GM18517 (cell line): ENCODE measurements at regions not wholly inside any gene's neighbourhood (a gene's known extent, or its start where the extent isn't known, plus 50 kb on each side); places are given as distances from the start of the nearest gene placed in this dataset.
"Not testable (repeated sequence)": the region's sequence is repeated elsewhere in the genome, so short reads cannot be mapped to it uniquely, and the experiment has no call there.

Source experiments
- ATAC-seq: cut with Tn5 transposase; IDR thresholded peaks from one replicate; pipeline ENCODE4 v1.9.1; 2021; ENCODE audit warnings: mild to moderate bottlenecking, moderate library complexity; ENCODE audit not compliant: unreplicated experiment

- ATAC-seq, result no peak
Observed at GRCh38 chr2:192971981-192972380, 777.2 kb upstream of the TMEFF2 start.

GRCh38 chr2:192969055-192969454 is 774.3 kb upstream of the TMEFF2 start:
- no peak for ATAC-seq

GRCh38 chr2:192960945-192961344 is 766.2 kb upstream of the TMEFF2 start:
- no peak for ATAC-seq

- not testable (repeated sequence) for ATAC-seq
Observed at GRCh38 chr2:192958615-192959014, 763.9 kb upstream of the TMEFF2 start.

GRCh38 chr2:192957425-192957824 is 762.7 kb upstream of the TMEFF2 start:
- no peak for ATAC-seq

DNA sequence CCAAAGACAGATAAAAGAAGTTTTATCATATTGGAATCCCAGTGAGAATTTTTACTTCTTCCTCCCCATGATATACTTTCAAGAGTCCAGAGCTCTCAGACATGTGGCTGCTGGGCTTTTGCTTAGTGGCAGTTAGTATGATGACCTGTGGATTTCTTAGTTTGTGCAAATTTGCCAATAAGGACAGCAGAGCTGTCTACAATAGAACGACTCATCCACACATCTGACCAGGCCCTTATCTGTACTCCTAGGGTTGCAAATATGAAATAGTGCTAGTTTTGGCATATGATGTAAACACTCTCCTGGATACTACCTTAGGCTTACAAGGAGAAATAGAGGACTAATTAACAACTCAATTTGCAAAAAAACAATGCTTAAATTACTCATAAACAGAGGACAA is 758.4 kb upstream of the TMEFF2 start:
- no peak for ATAC-seq

- no peak for ATAC-seq
Observed at GRCh38 chr2:192952245-192952644, 757.5 kb upstream of the TMEFF2 start.

GRCh38 chr2:192948316-192948715 is 753.6 kb upstream of the TMEFF2 start:
- ATAC-seq, result no peak

GRCh38 chr2:192947352-192947751 is 752.6 kb upstream of the TMEFF2 start:
- ATAC-seq, result no peak

GRCh38 chr2:192940767-192941166 is 746.0 kb upstream of the TMEFF2 start:
- ATAC-seq, result no peak

GRCh38 chr2:192932376-192932775 is 737.6 kb upstream of the TMEFF2 start:
- ATAC-seq, result no peak

DNA sequence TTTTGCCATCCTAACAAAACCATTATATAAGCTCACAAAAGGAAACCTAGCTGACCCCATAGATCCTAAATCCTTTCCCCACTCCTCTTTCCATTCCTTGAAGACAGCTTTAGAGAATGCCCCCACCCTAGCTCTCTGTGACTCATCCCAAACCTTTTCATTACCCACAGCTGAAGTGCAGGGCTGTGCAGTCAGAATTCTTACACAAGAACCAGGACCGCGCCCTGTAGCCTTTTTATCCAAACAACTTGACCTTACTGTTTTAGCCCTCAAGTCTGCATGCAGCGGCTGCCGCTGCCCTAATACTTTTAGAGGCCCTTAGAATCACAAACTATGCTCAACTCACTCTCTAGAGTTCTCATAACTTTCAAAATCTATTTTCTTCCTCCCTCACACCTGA is 726.9 kb upstream of the TMEFF2 start:
- not testable (repeated sequence) for ATAC-seq

GRCh38 chr2:192901446-192901845 is 706.7 kb upstream of the TMEFF2 start:
- no peak for ATAC-seq

- ATAC-seq, result no peak
Observed at GRCh38 chr2:192899466-192899865, 704.7 kb upstream of the TMEFF2 start.

- not testable (repeated sequence) for ATAC-seq
Observed at GRCh38 chr2:192893976-192894375, 699.2 kb upstream of the TMEFF2 start.

GRCh38 chr2:192888109-192888508 is 693.4 kb upstream of the TMEFF2 start:
- no peak for ATAC-seq

DNA sequence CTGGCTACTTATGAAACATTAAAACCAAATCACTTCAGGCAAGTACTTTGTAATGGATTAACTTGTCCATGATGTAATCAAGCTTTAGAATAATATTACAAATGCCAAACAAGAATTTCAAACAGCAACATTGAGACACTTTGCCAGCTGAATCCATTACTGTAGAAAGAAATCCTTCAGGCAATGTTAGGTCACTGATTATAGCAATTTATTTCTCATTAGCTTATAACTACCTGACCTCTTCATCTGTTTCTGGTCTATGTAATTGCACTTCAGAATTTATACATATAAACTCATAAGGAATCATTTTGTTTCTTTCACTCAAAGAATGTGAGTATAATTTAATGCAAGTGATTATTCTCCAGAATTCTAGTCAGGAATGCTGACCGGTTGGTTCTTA is 692.6 kb upstream of the TMEFF2 start:
- ATAC-seq, result no peak

DNA sequence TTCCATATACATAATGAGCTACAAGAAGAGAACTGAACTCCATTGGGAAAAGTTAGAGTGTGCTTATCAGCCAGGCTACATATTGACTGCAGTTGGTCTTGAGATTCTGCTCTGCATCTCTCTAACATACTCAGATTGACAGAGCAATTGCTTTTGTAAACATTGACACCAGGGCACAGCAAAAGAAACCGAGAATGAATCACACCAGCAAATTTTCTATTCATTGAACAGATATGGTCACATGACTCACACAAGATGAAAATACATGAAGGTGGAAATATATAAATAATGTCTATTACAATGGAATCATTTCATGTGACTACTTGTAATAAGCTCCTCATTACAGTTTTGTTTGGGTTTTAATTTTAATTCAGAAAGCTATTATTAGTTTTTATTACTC is 691.9 kb upstream of the TMEFF2 start:
- ATAC-seq, result no peak

- no peak for ATAC-seq
Observed at GRCh38 chr2:192885569-192886160, 690.9 kb upstream of the TMEFF2 start.

DNA sequence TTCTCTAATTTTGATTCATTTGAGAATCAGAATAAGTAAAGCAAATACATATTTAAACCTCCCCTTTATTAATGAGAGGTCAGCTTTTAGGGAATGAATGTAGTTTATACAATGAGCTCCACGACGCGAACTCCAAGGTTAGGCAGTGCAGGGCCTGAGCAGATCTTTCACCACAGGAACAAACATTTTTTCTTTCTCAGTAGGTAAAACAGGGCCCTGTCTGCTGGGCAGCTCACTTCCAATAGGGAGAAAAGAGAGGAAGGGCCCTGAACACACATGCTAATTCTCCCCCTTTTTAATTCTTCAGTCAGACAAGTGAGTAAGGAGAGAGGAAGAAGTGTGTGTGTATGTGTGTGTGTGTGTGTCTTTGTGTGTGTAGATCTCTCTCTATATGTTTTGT is 682.4 kb upstream of the TMEFF2 start:
- no peak for ATAC-seq

DNA sequence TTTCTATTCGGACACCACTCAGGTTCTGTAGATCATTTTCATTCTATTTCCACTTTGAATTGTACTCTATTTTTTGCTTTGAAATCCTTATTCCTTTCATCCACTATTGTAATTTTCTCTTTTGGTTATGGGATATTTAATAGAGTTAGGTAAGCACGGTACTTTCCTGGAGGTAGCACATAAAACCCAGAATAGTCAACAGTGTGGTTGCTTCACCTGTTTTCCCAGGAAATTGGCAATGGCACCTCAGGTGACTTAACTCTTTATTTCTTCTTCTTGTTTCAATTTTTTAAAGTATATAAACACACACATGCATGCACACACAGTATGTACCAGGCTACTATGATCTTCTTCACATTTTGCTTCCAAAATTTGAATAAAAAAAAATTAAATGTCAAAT is 682.0 kb upstream of the TMEFF2 start:
- ATAC-seq, result no peak

- ATAC-seq, result no peak
Observed at GRCh38 chr2:192854706-192855105, 660.0 kb upstream of the TMEFF2 start.

DNA sequence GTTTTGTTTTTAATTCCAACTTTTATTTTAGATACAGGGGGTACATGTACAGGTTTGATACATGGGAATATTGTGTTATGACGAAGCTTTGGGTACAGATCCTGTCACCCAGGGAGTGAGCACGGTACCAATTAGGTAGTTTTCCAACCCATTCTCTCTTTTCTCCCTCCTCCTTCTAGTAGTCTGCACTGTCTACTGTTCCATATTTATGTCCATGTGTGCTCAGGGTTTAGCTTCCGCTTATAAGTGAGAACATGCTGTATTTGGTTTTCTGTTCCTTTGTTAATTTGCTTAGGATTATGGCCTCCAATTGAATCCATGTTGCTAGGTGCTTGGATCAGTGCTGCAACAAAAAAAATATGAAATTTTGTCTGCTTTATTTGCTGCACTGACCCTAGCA is 659.3 kb upstream of the TMEFF2 start:
- no peak for ATAC-seq
